ENCODE measurements at regions not wholly inside any gene's neighbourhood (a gene's known extent, or its start where the extent isn't known, plus 50 kb on each side); places are given as distances from the start of the nearest gene placed in this dataset.

- H3K27me3 ChIP-seq, result no peaks in the 10 kb centered on the region
- H3K4me3 ChIP-seq, result no peak overlapping the region
- H3K9me3 ChIP-seq, result no peaks in the 10 kb centered on the region
- H3K36me3 ChIP-seq, result no peaks in the 10 kb centered on the region
- ATAC-seq (ENCODE audit: low FRiP score in 2 of 2) (peak in 1 of 2 donors; percentile 45), DNase-seq (no peak)
- TF ChIP-seq POLR2AphosphoS5 (IDR thresholded peaks at IDR 0.05) (no peak), POLR2A (IDR thresholded peaks at IDR 0.05) (no peak), CTCF (IDR thresholded peaks at IDR 0.05) (no peak), EP300 (IDR thresholded peaks at IDR 0.05) (no peak)
- H3K27ac ChIP-seq, result no peak overlapping the region
- WGBS, 2 donors, result 62 to 67% methylated on average over 5 of the region's 5 CpGs
- no peaks in the 10 kb centered on the region for H3K4me1 ChIP-seq
These were observed 326.4 kb downstream of the EIPR1 start for GRCh38 chr2:3051266-3051665.

GRCh38 chr2:3046170-3046865 lies 331.3 kb downstream of the EIPR1 start:
- DNase-seq (peak in 1 of 2 donors; percentile 47), ATAC-seq (ENCODE audit: low FRiP score in 2 of 2) (no peak)
- Histone ChIP-seq H3K27me3 (no peaks in the 10 kb centered on the region), H3K27ac (no peak overlapping the region), H3K36me3 (no peaks in the 10 kb centered on the region), H3K4me1 (no peaks in the 10 kb centered on the region), H3K4me3 (no peak overlapping the region), H3K9me3 (no peaks in the 10 kb centered on the region)
- WGBS, 2 donors, result 82 to 86% methylated on average over 9 to 14 of the region's 14 CpGs
- TF ChIP-seq EP300 (IDR thresholded peaks at IDR 0.05), result no peak
- no peak for TF ChIP-seq POLR2AphosphoS5 (IDR thresholded peaks at IDR 0.05)
- TF ChIP-seq CTCF (IDR thresholded peaks at IDR 0.05), result no peak
- no peak for TF ChIP-seq POLR2A (IDR thresholded peaks at IDR 0.05)

GRCh38 chr2:3045318-3045921 lies 332.2 kb downstream of the EIPR1 start:
- H3K4me1 ChIP-seq, result no peaks in the 10 kb centered on the region
- WGBS, 2 donors, result 89 to 95% methylated on average over 9 to 10 of the region's 10 CpGs
- no peaks in the 10 kb centered on the region for H3K9me3 ChIP-seq
- H3K27ac ChIP-seq, result no peak overlapping the region
- ATAC-seq (ENCODE audit: low FRiP score in 2 of 2), result no peak
- TF ChIP-seq CTCF (IDR thresholded peaks at IDR 0.05) (no peak), EP300 (IDR thresholded peaks at IDR 0.05) (no peak), POLR2AphosphoS5 (IDR thresholded peaks at IDR 0.05) (no peak), POLR2A (IDR thresholded peaks at IDR 0.05) (no peak)
- DNase-seq, result no peak
- H3K27me3 ChIP-seq, result no peaks in the 10 kb centered on the region
- H3K36me3 ChIP-seq, result no peaks in the 10 kb centered on the region
- no peak overlapping the region for H3K4me3 ChIP-seq

DNA sequence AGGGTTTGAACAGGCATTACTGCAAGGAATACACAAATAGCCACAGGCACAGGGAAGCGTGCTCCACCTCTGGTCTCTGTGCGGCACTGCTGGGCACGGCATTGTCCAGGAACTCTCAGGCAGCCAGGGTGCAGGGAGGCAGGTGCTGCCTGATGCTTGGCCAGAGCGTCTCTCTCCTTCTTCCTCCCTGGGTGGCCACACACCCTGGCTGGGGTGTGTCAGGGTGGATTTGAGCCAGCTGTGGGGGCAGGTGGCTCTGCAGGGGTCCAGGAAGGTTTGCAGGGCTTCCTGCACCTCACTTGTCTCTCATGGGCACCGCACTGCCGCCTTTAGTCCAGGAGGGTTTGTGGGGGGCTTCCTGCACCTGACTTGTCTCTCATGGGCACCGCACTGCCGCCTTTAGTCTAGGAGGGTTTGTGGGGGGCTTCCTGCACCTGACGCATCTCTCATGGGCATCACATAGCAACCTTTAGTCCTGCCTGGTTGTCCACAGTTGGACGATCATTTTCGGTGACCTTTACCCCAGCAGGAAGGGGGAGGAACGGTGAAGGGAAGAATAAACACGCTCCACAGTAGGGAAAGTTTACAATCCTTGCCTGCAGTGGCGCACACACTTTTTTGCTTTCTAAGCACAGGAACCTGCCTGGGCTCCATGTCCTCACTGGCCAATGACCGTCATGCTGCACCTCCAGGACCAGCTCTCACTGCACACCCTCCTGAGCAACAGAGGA lies 332.9 kb downstream of the EIPR1 start:
- no peaks in the 10 kb centered on the region for H3K36me3 ChIP-seq
- no peak for TF ChIP-seq POLR2AphosphoS5 (IDR thresholded peaks at IDR 0.05)
- no peak for TF ChIP-seq CTCF (IDR thresholded peaks at IDR 0.05)
- no peak for TF ChIP-seq POLR2A (IDR thresholded peaks at IDR 0.05)
- no peak for TF ChIP-seq EP300 (IDR thresholded peaks at IDR 0.05)
- no peak overlapping the region for H3K4me3 ChIP-seq
- no peaks in the 10 kb centered on the region for H3K4me1 ChIP-seq
- peak in 1 of 2 donors; percentile 36 for DNase-seq
- no peaks in the 10 kb centered on the region for H3K9me3 ChIP-seq
- WGBS, 2 donors, result 77 to 79% methylated on average over 14 to 15 of the region's 15 CpGs
- H3K27me3 ChIP-seq, result no peaks in the 10 kb centered on the region
- H3K27ac ChIP-seq, result no peak overlapping the region
- no peak for ATAC-seq (ENCODE audit: low FRiP score in 2 of 2)
